GM12873 (cell line): ENCODE measurements at regions not wholly inside any gene's neighbourhood (a gene's known extent, or its start where the extent isn't known, plus 50 kb on each side); places are given as distances from the start of the nearest gene placed in this dataset.

Experiments used
- CTCF ChIP-seq: IDR thresholded peaks from 2 replicates; pipeline ENCODE4 v1.5.1; 2012; ENCODE audit warnings: low read depth, mild to moderate bottlenecking, moderate library complexity, low read length, control low read depth; ENCODE audit not compliant: insufficient read depth; ENCODE audit errors: missing control alignments

GRCh38 chr12:98057701-98058100, 457.7 kb upstream of the TMPO start:
- no peak for TF ChIP-seq CTCF

- TF ChIP-seq CTCF = no peak
Observed at GRCh38 chr12:98058213-98058612, 457.2 kb upstream of the TMPO start.

- no peak for TF ChIP-seq CTCF
Observed at GRCh38 chr12:98058838-98059237, 456.6 kb upstream of the TMPO start.

- TF ChIP-seq CTCF = no peak
Observed at GRCh38 chr12:98059659-98060343, 455.6 kb upstream of the TMPO start.

- TF ChIP-seq CTCF = no peak
Observed at GRCh38 chr12:98060411-98060810, 455.0 kb upstream of the TMPO start.

GRCh38 chr12:98062464-98063245, 452.7 kb upstream of the TMPO start:
- TF ChIP-seq CTCF = no peak

- TF ChIP-seq CTCF = no peak
Observed at GRCh38 chr12:98064501-98064900, 450.9 kb upstream of the TMPO start.
